ENCODE measurements at regions not wholly inside any gene's neighbourhood (a gene's known extent, or its start where the extent isn't known, plus 50 kb on each side); places are given as distances from the start of the nearest gene placed in this dataset.

DNA sequence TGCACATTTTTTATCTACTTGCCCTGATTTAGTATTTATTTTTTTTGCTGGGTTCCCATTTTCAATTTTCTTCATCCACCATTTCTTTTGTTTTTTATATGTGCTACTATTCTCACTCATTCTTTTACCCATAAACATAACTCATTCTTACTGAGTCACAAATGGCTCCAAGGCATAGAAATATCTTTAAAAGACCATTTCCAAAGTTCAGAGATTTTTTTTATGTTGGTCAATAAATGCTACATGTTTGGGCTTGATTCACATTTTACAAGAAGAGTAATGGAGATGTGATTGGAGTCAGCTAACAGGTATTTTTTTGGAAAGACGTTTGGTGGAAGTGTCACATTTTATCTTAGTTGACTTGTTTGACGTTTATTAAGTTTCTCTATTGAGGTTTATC is 1303.2 kb upstream of the LRRTM3 start:
- Histone ChIP-seq H3K9me3 (ENCODE audit: low read length) (peaks cover 9% of the 10 kb centered on the region; the same call in 1 of the 2 replicates), H3K79me2 (ENCODE audit: insufficient read depth, low read length) (no peaks in the 10 kb centered on the region), H3K36me3 (replicated peaks in 1 of 2; ENCODE audit: control insufficient read depth in 1 of 2, insufficient read depth in 2 of 2, low read length in 2 of 2) (no peaks in the 10 kb centered on the region), H2AFZ (ENCODE audit: low read length) (no peak overlapping the region), H3K4me3 (replicated peaks in 1 of 3; ENCODE audit: insufficient read depth in 1 of 3, low read depth in 2 of 3, low read length in 3 of 3) (no peak overlapping the region), H4K20me1 (ENCODE audit: insufficient read depth, low read length) (no peaks in the 10 kb centered on the region), H3K4me1 (ENCODE audit: insufficient read depth, low read length) (no peaks in the 10 kb centered on the region), H3K27me3 (ENCODE audit: control insufficient read depth in 1 of 2, insufficient read depth in 2 of 2, low read length in 2 of 2) (no peaks in the 10 kb centered on the region), H3K9ac (ENCODE audit: insufficient read depth, low read depth, low read length) (no peak overlapping the region), H3K27ac (ENCODE audit: extremely low read length, insufficient read depth, low read length) (no peak overlapping the region), H3K4me2 (ENCODE audit: low read depth, low read length) (no peak overlapping the region)
- CTCF ChIA-PET (ENCODE audit: low intra/inter-chr PET ratio, low total read pairs), result no interaction called here
- ATAC-seq, result no peak
- intact Hi-C loops (cut with micrococcal nuclease; ENCODE audit: unreplicated experiment) (no loop called here), in situ Hi-C loops (cut with HindIII; ENCODE audit: extremely low pct_ligation_motif_present, low pct_unique_long_range_greater_than_20kb) (no loop called here)
- DNase-seq (ENCODE audit: low spot score), result no peak
- no peak for FAIRE-seq
- POLR2A ChIA-PET, result no interaction called here
- no peak for TF ChIP-seq SIN3B (IDR thresholded peaks at IDR 0.05; ENCODE audit: low read length)
- no peak for TF ChIP-seq SNAI1 (CRISPR knock-in tag; IDR thresholded peaks at IDR 0.05; ENCODE audit: borderline replicate concordance)
- no peak for TF ChIP-seq ZNF737 (CRISPR knock-in tag; IDR thresholded peaks at IDR 0.05; ENCODE audit: borderline replicate concordance)
- TF ChIP-seq ZNF615 (CRISPR knock-in tag; IDR thresholded peaks at IDR 0.05; ENCODE audit: borderline replicate concordance), result no peak
- no peak for TF ChIP-seq CREB1 (IDR thresholded peaks at IDR 0.05)
- TF ChIP-seq CREB1 (CRISPR knock-in tag; IDR thresholded peaks at IDR 0.05), result no peak
- TF ChIP-seq, protein P1, sequence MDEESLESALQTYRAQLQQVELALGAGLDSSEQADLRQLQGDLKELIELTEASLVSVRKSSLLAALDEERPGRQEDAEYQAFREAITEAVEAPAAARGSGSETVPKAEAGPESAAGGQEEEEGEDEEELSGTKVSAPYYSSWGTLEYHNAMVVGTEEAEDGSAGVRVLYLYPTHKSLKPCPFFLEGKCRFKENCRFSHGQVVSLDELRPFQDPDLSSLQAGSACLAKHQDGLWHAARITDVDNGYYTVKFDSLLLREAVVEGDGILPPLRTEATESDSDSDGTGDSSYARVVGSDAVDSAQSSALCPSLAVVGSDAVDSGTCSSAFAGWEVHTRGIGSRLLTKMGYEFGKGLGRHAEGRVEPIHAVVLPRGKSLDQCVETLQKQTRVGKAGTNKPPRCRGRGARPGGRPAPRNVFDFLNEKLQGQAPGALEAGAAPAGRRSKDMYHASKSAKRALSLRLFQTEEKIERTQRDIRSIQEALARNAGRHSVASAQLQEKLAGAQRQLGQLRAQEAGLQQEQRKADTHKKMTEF (CRISPR knock-in tag; IDR thresholded peaks at IDR 0.05), result no peak
- no peak for TF ChIP-seq ZNF331 (CRISPR knock-in tag; IDR thresholded peaks at IDR 0.05)
- TF ChIP-seq PLRG1 (conservative IDR thresholded peaks at IDR 0.05), result no peak
- no peak for TF ChIP-seq SMC3 (IDR thresholded peaks at IDR 0.05; ENCODE audit: low read length)
- no peak for TF ChIP-seq ZNF225 (CRISPR knock-in tag; IDR thresholded peaks at IDR 0.05)
- no peak for TF ChIP-seq SAP130 (CRISPR knock-in tag; IDR thresholded peaks at IDR 0.05; ENCODE audit: low read depth)
- BruUV-seq (replicated peaks), result no TSS peak
- WGBS (ENCODE audit: low lambda C conversion rate), result 42% methylated on average over 2 of the region's 2 CpGs

Data from HepG2 (cell line).